ENCODE measurements at regions not wholly inside any gene's neighbourhood (a gene's known extent, or its start where the extent isn't known, plus 50 kb on each side); places are given as distances from the start of the nearest gene placed in this dataset.

DNA sequence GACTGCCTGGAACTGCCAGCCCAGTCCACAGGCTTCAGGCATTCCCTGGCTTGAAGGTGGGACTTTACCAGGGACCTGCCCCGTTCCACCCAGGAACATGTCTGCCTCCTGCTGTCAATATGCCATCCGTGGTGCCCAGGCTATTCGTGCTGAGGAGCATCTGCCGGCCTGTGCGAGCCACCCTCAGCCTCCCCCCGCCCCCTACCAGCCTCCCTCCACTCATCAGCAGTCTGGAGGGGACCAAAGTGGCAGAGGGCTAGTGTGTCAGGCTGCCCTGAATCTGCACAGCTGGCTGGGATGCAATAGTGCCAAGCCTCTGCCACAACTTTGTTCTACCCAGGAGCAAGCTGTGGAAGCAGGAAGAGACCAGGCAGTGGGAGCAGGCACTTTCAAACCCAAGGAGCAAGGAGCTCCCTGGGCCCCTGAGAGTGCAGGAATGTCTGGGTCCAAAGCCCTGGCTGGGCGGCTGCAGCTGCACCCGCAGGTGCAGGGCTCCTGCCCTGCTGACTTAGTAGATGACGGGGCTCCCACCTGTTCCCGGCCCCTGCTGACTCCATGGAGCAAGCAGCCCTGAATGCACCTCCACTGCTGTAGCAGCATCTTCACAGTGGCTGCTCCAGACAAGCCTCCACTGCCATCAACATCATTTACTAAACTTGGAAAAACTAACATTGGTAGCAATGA lies 423.2 kb downstream of the RERGL start:
- no peaks in the 10 kb centered on the region for H3K9me3 ChIP-seq
- TF ChIP-seq CTCF (IDR thresholded peaks at IDR 0.05), result no peak
- ATAC-seq, result no peak
- ChIA-PET CTCF (interaction anchor here (0.5 to 0.6 kb wide), 2 partner anchors 24 to 1731 kb away, joined by 3 read pairs; no protein-coding TSS in a partner anchor), POLR2A (no interaction called here)
- no peak overlapping the region for H3K4me3 ChIP-seq
- no peak for FAIRE-seq
- H3K4me1 ChIP-seq, result no peaks in the 10 kb centered on the region
- 61% methylated on average over 4 of the region's 10 CpGs for WGBS (ENCODE audit: missing lambda C conversion rate)
- DNase-seq (ENCODE audit: low read depth in 1 of 2, low spot score in 1 of 2), result no peak
- no peak overlapping the region for H3K27ac ChIP-seq
- H3K4me2 ChIP-seq, result no peak overlapping the region

DNA sequence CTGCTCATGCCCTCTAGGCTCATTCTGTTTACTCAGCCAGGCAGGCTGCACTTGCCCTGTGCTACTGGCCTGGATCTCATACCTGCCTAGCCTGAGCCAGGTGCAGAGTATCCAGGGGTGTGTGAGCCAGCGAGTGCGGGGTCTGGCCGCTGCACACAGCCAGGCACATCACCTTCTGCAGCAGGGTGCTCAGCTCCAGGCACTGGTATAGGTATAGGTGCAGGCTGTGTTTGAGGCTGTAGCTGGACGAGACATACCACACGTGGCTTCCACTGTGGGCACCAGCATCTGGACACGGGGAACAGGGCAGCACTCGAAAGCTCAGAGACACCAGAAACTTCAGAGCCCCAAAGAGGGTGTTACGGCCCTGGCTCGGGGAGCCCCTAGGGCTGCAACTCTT lies 424.2 kb downstream of the RERGL start:
- Histone ChIP-seq H3K9me3 (no peaks in the 10 kb centered on the region), H3K27ac (no peak overlapping the region), H3K4me3 (no peak overlapping the region), H3K4me2 (no peak overlapping the region), H3K4me1 (no peaks in the 10 kb centered on the region)
- no peak for TF ChIP-seq ZNF302 (CRISPR knock-in tag; IDR thresholded peaks at IDR 0.05)
- TF ChIP-seq, protein P1, sequence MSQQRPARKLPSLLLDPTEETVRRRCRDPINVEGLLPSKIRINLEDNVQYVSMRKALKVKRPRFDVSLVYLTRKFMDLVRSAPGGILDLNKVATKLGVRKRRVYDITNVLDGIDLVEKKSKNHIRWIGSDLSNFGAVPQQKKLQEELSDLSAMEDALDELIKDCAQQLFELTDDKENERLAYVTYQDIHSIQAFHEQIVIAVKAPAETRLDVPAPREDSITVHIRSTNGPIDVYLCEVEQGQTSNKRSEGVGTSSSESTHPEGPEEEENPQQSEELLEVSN (IDR thresholded peaks at IDR 0.05; ENCODE audit: borderline replicate concordance, low read depth), result no peak
- TF ChIP-seq PHF8 (IDR thresholded peaks at IDR 0.05; ENCODE audit: borderline replicate concordance, low read depth), result no peak
- TF ChIP-seq, protein P2, sequence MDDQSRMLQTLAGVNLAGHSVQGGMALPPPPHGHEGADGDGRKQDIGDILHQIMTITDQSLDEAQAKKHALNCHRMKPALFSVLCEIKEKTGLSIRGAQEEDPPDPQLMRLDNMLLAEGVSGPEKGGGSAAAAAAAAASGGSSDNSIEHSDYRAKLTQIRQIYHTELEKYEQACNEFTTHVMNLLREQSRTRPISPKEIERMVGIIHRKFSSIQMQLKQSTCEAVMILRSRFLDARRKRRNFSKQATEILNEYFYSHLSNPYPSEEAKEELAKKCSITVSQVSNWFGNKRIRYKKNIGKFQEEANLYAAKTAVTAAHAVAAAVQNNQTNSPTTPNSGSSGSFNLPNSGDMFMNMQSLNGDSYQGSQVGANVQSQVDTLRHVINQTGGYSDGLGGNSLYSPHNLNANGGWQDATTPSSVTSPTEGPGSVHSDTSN (IDR thresholded peaks at IDR 0.05), result no peak
- TF ChIP-seq HEYL (CRISPR knock-in tag; IDR thresholded peaks at IDR 0.05), result no peak
- no peak for TF ChIP-seq ATOH8 (CRISPR knock-in tag; IDR thresholded peaks at IDR 0.05; ENCODE audit: low read depth)
- TF ChIP-seq KDM5A (IDR thresholded peaks at IDR 0.05), result no peak
- TF ChIP-seq RCOR1 (IDR thresholded peaks at IDR 0.05; ENCODE audit: low read depth, low read length), result no peak
- TF ChIP-seq, protein P3, sequence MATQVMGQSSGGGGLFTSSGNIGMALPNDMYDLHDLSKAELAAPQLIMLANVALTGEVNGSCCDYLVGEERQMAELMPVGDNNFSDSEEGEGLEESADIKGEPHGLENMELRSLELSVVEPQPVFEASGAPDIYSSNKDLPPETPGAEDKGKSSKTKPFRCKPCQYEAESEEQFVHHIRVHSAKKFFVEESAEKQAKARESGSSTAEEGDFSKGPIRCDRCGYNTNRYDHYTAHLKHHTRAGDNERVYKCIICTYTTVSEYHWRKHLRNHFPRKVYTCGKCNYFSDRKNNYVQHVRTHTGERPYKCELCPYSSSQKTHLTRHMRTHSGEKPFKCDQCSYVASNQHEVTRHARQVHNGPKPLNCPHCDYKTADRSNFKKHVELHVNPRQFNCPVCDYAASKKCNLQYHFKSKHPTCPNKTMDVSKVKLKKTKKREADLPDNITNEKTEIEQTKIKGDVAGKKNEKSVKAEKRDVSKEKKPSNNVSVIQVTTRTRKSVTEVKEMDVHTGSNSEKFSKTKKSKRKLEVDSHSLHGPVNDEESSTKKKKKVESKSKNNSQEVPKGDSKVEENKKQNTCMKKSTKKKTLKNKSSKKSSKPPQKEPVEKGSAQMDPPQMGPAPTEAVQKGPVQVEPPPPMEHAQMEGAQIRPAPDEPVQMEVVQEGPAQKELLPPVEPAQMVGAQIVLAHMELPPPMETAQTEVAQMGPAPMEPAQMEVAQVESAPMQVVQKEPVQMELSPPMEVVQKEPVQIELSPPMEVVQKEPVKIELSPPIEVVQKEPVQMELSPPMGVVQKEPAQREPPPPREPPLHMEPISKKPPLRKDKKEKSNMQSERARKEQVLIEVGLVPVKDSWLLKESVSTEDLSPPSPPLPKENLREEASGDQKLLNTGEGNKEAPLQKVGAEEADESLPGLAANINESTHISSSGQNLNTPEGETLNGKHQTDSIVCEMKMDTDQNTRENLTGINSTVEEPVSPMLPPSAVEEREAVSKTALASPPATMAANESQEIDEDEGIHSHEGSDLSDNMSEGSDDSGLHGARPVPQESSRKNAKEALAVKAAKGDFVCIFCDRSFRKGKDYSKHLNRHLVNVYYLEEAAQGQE (IDR thresholded peaks at IDR 0.05), result no peak
- TF ChIP-seq GATA3 (IDR thresholded peaks at IDR 0.05; ENCODE audit: borderline replicate concordance), result no peak
- TF ChIP-seq HDAC2 (IDR thresholded peaks at IDR 0.05), result no peak
- TF ChIP-seq SREBF2 (IDR thresholded peaks at IDR 0.05), result no peak
- no peak for TF ChIP-seq HOXB13 (CRISPR knock-in tag; IDR thresholded peaks at IDR 0.05; ENCODE audit: low read depth)
- no peak for TF ChIP-seq NFE2L2 (conservative IDR thresholded peaks at IDR 0.05; ENCODE audit: low read length)
- no peak for TF ChIP-seq NPAS2 (CRISPR knock-in tag; IDR thresholded peaks at IDR 0.05; ENCODE audit: borderline replicate concordance)
- no peak for TF ChIP-seq CBX8 (IDR thresholded peaks at IDR 0.05)
- TF ChIP-seq RFX5 (IDR thresholded peaks at IDR 0.05), result no peak
- TF ChIP-seq NR3C1 (IDR thresholded peaks at IDR 0.05), result no peak
- no peak for TF ChIP-seq USF2 (IDR thresholded peaks at IDR 0.05)
- TF ChIP-seq MYC (IDR thresholded peaks at IDR 0.05; ENCODE audit: borderline replicate concordance, low read length), result no peak
- FAIRE-seq (no peak), DNase-seq (ENCODE audit: low read depth in 1 of 2, low spot score in 1 of 2) (no peak), ATAC-seq (no peak)
- 90% methylated on average over 2 of the region's 9 CpGs for WGBS (ENCODE audit: missing lambda C conversion rate)
- POLR2A ChIA-PET, result no interaction called here
- CTCF ChIA-PET, result no interaction called here
